Ishikawa (cell line): ENCODE measurements at regions not wholly inside any gene's neighbourhood (a gene's known extent, or its start where the extent isn't known, plus 50 kb on each side); places are given as distances from the start of the nearest gene placed in this dataset.

Experiments
- EGR1 ChIP-seq: IDR thresholded peaks from 2 replicates; pipeline ENCODE4 v1.6.1; 2012
- EP300 ChIP-seq: IDR thresholded peaks from 2 replicates; pipeline ENCODE4 v1.6.1; 2012; ENCODE audit warnings: borderline replicate concordance
- RAD21 ChIP-seq: IDR thresholded peaks from 2 replicates; pipeline ENCODE4 v1.6.1; 2012; ENCODE audit warnings: low read depth
- REST ChIP-seq: IDR thresholded peaks from 2 replicates; pipeline ENCODE4 v1.6.1; 2012; ENCODE audit warnings: low read depth, mild to moderate bottlenecking
- TCF12 ChIP-seq: IDR thresholded peaks from 2 replicates; pipeline ENCODE4 v1.6.1; 2012; ENCODE audit warnings: low read depth
- USF1 ChIP-seq: IDR thresholded peaks from 2 replicates; pipeline ENCODE4 v1.6.1; 2012
- YY1 ChIP-seq: IDR thresholded peaks from 2 replicates; pipeline ENCODE4 v1.6.1; 2012; ENCODE audit warnings: low read depth

- TF ChIP-seq REST (no peak), YY1 (no peak), RAD21 (no peak), USF1 (no peak), EGR1 (no peak), EP300 (no peak), TCF12 (no peak)
Observed at GRCh38 chr18:56451188-56451587, 187.2 kb downstream of the TXNL1 start.
